NCI-H460 (cell line): ENCODE measurements at regions not wholly inside any gene's neighbourhood (a gene's known extent, or its start where the extent isn't known, plus 50 kb on each side); places are given as distances from the start of the nearest gene placed in this dataset.
"Not testable (repeated sequence)": the region's sequence is repeated elsewhere in the genome, so short reads cannot be mapped to it uniquely, and the experiment has no call there.

Source experiments
- DNase-seq: peaks from one replicate; pipeline ENCODE4 v3.0.0-alpha.2; 2016; ENCODE audit warnings: low read depth; ENCODE audit errors: extremely low read depth

GRCh38 chrX:87236830-87237440, 280.7 kb upstream of the KLHL4 start:
- DNase-seq, result no peak

GRCh38 chrX:87265518-87265917, 252.1 kb upstream of the KLHL4 start:
- no peak for DNase-seq

- no peak for DNase-seq
Measured at GRCh38 chrX:87272491-87272890, 245.1 kb upstream of the KLHL4 start.

GRCh38 chrX:87299563-87300160, 217.9 kb upstream of the KLHL4 start:
- DNase-seq, result peak; percentile 24

GRCh38 chrX:87310780-87311179, 206.8 kb upstream of the KLHL4 start:
- DNase-seq, result no peak

GRCh38 chrX:87327267-87327666, 190.3 kb upstream of the KLHL4 start:
- DNase-seq, result no peak

GRCh38 chrX:87337267-87337666, 180.3 kb upstream of the KLHL4 start:
- no peak for DNase-seq

- peak; percentile 50 for DNase-seq
Measured at GRCh38 chrX:87338510-87338909, 179.1 kb upstream of the KLHL4 start.

- no peak for DNase-seq
Measured at GRCh38 chrX:87370865-87371264, 146.7 kb upstream of the KLHL4 start.

GRCh38 chrX:87374324-87374723, 143.3 kb upstream of the KLHL4 start:
- DNase-seq, result no peak

GRCh38 chrX:87376896-87377295, 140.7 kb upstream of the KLHL4 start:
- no peak for DNase-seq

- DNase-seq, result no peak
Measured at GRCh38 chrX:87388381-87388780, 129.2 kb upstream of the KLHL4 start.

GRCh38 chrX:87391742-87392141, 125.9 kb upstream of the KLHL4 start:
- DNase-seq, result no peak

- DNase-seq, result no peak
Measured at GRCh38 chrX:87392369-87392768, 125.2 kb upstream of the KLHL4 start.

- no peak for DNase-seq
Measured at GRCh38 chrX:87397103-87397886, 120.3 kb upstream of the KLHL4 start.

GRCh38 chrX:87402256-87402655, 115.3 kb upstream of the KLHL4 start:
- no peak for DNase-seq

- DNase-seq, result no peak
Measured at GRCh38 chrX:87403551-87403950, 114.1 kb upstream of the KLHL4 start.

- peak; percentile 75 for DNase-seq
Measured at GRCh38 chrX:87409113-87409841, 108.3 kb upstream of the KLHL4 start.

GRCh38 chrX:87425618-87426017, 92.0 kb upstream of the KLHL4 start:
- DNase-seq, result no peak

- no peak for DNase-seq
Measured at GRCh38 chrX:87434618-87435017, 83.0 kb upstream of the KLHL4 start.

GRCh38 chrX:87448613-87449012, 69.0 kb upstream of the KLHL4 start:
- DNase-seq, result not testable (repeated sequence)
